NCI-H1417 (cell line): ENCODE measurements at regions not wholly inside any gene's neighbourhood (a gene's known extent, or its start where the extent isn't known, plus 50 kb on each side); places are given as distances from the start of the nearest gene placed in this dataset.
A peak's percentile ranks its signal among the peaks of the same experiment; 100 is the strongest.
"Not testable (repeated sequence)": the region's sequence is repeated elsewhere in the genome, so short reads cannot be mapped to it uniquely, and the experiment has no call there.

Source experiments
- DNase-seq, 3 experiments: peaks; one replicate each; lab custom pipeline; 2025; lab: John Stamatoyannopoulos, UW

- not testable (repeated sequence) for DNase-seq
These were observed 115.6 kb upstream of the FABP2 start for GRCh38 chr4:119437515-119437914.

GRCh38 chr4:119408561-119409224 lies 86.8 kb upstream of the FABP2 start:
- not testable (repeated sequence) for DNase-seq

GRCh38 chr4:119406721-119407460 lies 85.0 kb upstream of the FABP2 start:
- DNase-seq, result not testable (repeated sequence)

GRCh38 chr4:119406041-119406440 lies 84.1 kb upstream of the FABP2 start:
- not testable (repeated sequence) for DNase-seq

- DNase-seq, result not testable (repeated sequence)
These were observed 80.7 kb upstream of the FABP2 start for GRCh38 chr4:119402322-119403308.

- not testable (repeated sequence) for DNase-seq
These were observed 73.8 kb upstream of the FABP2 start for GRCh38 chr4:119395701-119396100.

- no peak for DNase-seq
These were observed 72.9 kb upstream of the FABP2 start for GRCh38 chr4:119394826-119395225.

GRCh38 chr4:119388791-119389190 lies 66.9 kb upstream of the FABP2 start:
- DNase-seq, result not testable (repeated sequence)

- peak in 2 of 3 experiments; percentile 36 to 75 for DNase-seq
These were observed 52.7 kb upstream of the FABP2 start for GRCh38 chr4:119374616-119375015.

- DNase-seq, result not testable (repeated sequence)
These were observed 50.6 kb upstream of the FABP2 start for GRCh38 chr4:119372316-119373062.
